ENCODE measurements at regions not wholly inside any gene's neighbourhood (a gene's known extent, or its start where the extent isn't known, plus 50 kb on each side); places are given as distances from the start of the nearest gene placed in this dataset.

- no peaks in the 10 kb centered on the region for H3K36me3 ChIP-seq (replicated peaks in 1 of 2; ENCODE audit: control extremely low read depth in 1 of 2, control insufficient read depth in 1 of 2, extremely low read depth in 1 of 2, insufficient read depth in 2 of 2, low read length in 1 of 2)
- ChIA-PET POLR2A (no interaction called here), CTCF (interaction anchor here (1.2 kb wide), 1 partner anchor 488 kb away, joined by 3 read pairs; no protein-coding TSS in a partner anchor)
- intact Hi-C loops (cut with micrococcal nuclease): no loop called here
- WGBS (ENCODE audit: insufficient coverage): no CpG with 5 or more reads among the region's 2 CpGs
- peaks cover 0 to 3% (median 0%) of the 10 kb centered on the region in 3 donors for H3K9me3 ChIP-seq (ENCODE audit: control extremely low read depth in 1 of 3, control insufficient read depth in 2 of 3, insufficient read depth in 1 of 3, low read length in 2 of 3)
- Mint-ChIP-seq H3K4me1 (no peaks in the 10 kb centered on the region), H3K27ac (no peak overlapping the region), H3K4me3 (no peak overlapping the region), H3K9me3 (ENCODE audit: insufficient read depth) (no peaks in the 10 kb centered on the region), H3K27me3 (peaks cover 3% of the 10 kb centered on the region)
- no peak overlapping the region for H3K9ac ChIP-seq (ENCODE audit: low read length)
- H4K20me1 ChIP-seq (ENCODE audit: control insufficient read depth, insufficient read depth, low read length, poor library complexity, severe bottlenecking): no peaks in the 10 kb centered on the region
- H3K79me2 ChIP-seq (ENCODE audit: control insufficient read depth, insufficient read depth, low read length): no peaks in the 10 kb centered on the region
- no peak for TF ChIP-seq EZH2 (IDR thresholded peaks at IDR 0.05; ENCODE audit: borderline replicate concordance, insufficient read depth, low read depth, low read length, poor library complexity, severe bottlenecking)
- no peak for TF ChIP-seq CTCF (IDR thresholded peaks at IDR 0.05)
- DNase-seq (no peak), ATAC-seq (ENCODE audit: low read depth) (no peak)
- H3K4me2 ChIP-seq (replicated peaks; ENCODE audit: low read depth, low read length, poor library complexity, severe bottlenecking): no peak overlapping the region
- no peak overlapping the region for H3K27ac ChIP-seq (ENCODE audit: low read length in 2 of 2)
- no peak overlapping the region for H3K4me3 ChIP-seq (ENCODE audit: control extremely low read depth in 1 of 5, extremely low read depth in 1 of 5, insufficient read depth in 1 of 5, low read depth in 2 of 5, low read length in 4 of 5)
- no peaks in the 10 kb centered on the region for H3K4me1 ChIP-seq (ENCODE audit: control insufficient read depth in 2 of 2, insufficient read depth in 2 of 2, low read length in 2 of 2)
- H3K27me3 ChIP-seq (replicated peaks in 1 of 4; ENCODE audit: control extremely low read depth in 1 of 4, control insufficient read depth in 3 of 4, insufficient read depth in 4 of 4, low read length in 3 of 4): no peaks in the 10 kb centered on the region
- H2AFZ ChIP-seq (ENCODE audit: insufficient read depth, low read depth, low read length, poor library complexity, severe bottlenecking): no peak overlapping the region
Observed at GRCh38 chr2:16821692-16822091, 156.1 kb upstream of the CYRIA start.

GRCh38 chr2:16818203-16818556 is 152.5 kb upstream of the CYRIA start:
- Histone ChIP-seq H3K27ac (ENCODE audit: low read length in 2 of 2) (no peak overlapping the region), H2AFZ (ENCODE audit: insufficient read depth, low read depth, low read length, poor library complexity, severe bottlenecking) (no peak overlapping the region), H3K36me3 (replicated peaks in 1 of 2; ENCODE audit: control extremely low read depth in 1 of 2, control insufficient read depth in 1 of 2, extremely low read depth in 1 of 2, insufficient read depth in 2 of 2, low read length in 1 of 2) (no peaks in the 10 kb centered on the region), H3K79me2 (ENCODE audit: control insufficient read depth, insufficient read depth, low read length) (no peaks in the 10 kb centered on the region), H3K9me3 (ENCODE audit: control extremely low read depth in 1 of 3, control insufficient read depth in 2 of 3, insufficient read depth in 1 of 3, low read length in 2 of 3) (no peaks in the 10 kb centered on the region), H3K4me1 (ENCODE audit: control insufficient read depth in 2 of 2, insufficient read depth in 2 of 2, low read length in 2 of 2) (no peaks in the 10 kb centered on the region), H3K4me2 (replicated peaks; ENCODE audit: low read depth, low read length, poor library complexity, severe bottlenecking) (no peak overlapping the region), H3K4me3 (ENCODE audit: control extremely low read depth in 1 of 5, extremely low read depth in 1 of 5, insufficient read depth in 1 of 5, low read depth in 2 of 5, low read length in 4 of 5) (no peak overlapping the region), H3K9ac (ENCODE audit: low read length) (no peak overlapping the region), H3K27me3 (replicated peaks in 1 of 4; ENCODE audit: control extremely low read depth in 1 of 4, control insufficient read depth in 3 of 4, insufficient read depth in 4 of 4, low read length in 3 of 4) (no peaks in the 10 kb centered on the region), H4K20me1 (ENCODE audit: control insufficient read depth, insufficient read depth, low read length, poor library complexity, severe bottlenecking) (no peaks in the 10 kb centered on the region)
- ChIA-PET CTCF (no interaction called here), POLR2A (no interaction called here)
- H3K27ac Mint-ChIP-seq: no peak overlapping the region
- WGBS (ENCODE audit: insufficient coverage): 82% methylated on average over 4 of the region's 5 CpGs
- peaks cover 2% of the 10 kb centered on the region for H3K9me3 Mint-ChIP-seq (ENCODE audit: insufficient read depth)
- TF ChIP-seq CTCF (IDR thresholded peaks at IDR 0.05) (no peak), EZH2 (IDR thresholded peaks at IDR 0.05; ENCODE audit: borderline replicate concordance, insufficient read depth, low read depth, low read length, poor library complexity, severe bottlenecking) (no peak)
- no peaks in the 10 kb centered on the region for H3K4me1 Mint-ChIP-seq
- ATAC-seq (ENCODE audit: low read depth): no peak
- peaks cover 3% of the 10 kb centered on the region for H3K27me3 Mint-ChIP-seq
- DNase-seq: no peak
- H3K4me3 Mint-ChIP-seq: no peak overlapping the region
- intact Hi-C loops (cut with micrococcal nuclease): no loop called here
